HG02840 (cell line): ENCODE measurements at regions not wholly inside any gene's neighbourhood (a gene's known extent, or its start where the extent isn't known, plus 50 kb on each side); places are given as distances from the start of the nearest gene placed in this dataset.
"Not testable (repeated sequence)": the region's sequence is repeated elsewhere in the genome, so short reads cannot be mapped to it uniquely, and the experiment has no call there.

Experiments used
- ATAC-seq: cut with Tn5 transposase; IDR thresholded peaks from one replicate; pipeline ENCODE4 v1.9.1; 2021; ENCODE audit warnings: mild to moderate bottlenecking, moderate library complexity, moderate number of reproducible peaks; ENCODE audit not compliant: unreplicated experiment, low FRiP score

- no peak for ATAC-seq
Measured at GRCh38 chr10:64515970-64516699, 994.9 kb downstream of the REEP3 start.

GRCh38 chr10:64518456-64518855 lies 997.3 kb downstream of the REEP3 start:
- no peak for ATAC-seq

GRCh38 chr10:64519427-64519826 lies 998.2 kb downstream of the REEP3 start:
- no peak for ATAC-seq

GRCh38 chr10:64519831-64520230 lies 998.6 kb downstream of the REEP3 start:
- ATAC-seq: no peak

- ATAC-seq: no peak
Measured at GRCh38 chr10:64523065-64523759, 1002.0 kb downstream of the REEP3 start.

GRCh38 chr10:64528294-64529002 lies 1007.2 kb downstream of the REEP3 start:
- no peak for ATAC-seq

- no peak for ATAC-seq
Measured at GRCh38 chr10:64529003-64529350, 1007.8 kb downstream of the REEP3 start.

- ATAC-seq: no peak
Measured at GRCh38 chr10:64534616-64535015, 1013.4 kb downstream of the REEP3 start.

GRCh38 chr10:64535131-64535867 lies 1014.1 kb downstream of the REEP3 start:
- no peak for ATAC-seq

GRCh38 chr10:64537112-64537511 lies 1015.9 kb downstream of the REEP3 start:
- ATAC-seq: no peak

GRCh38 chr10:64537928-64538327 lies 1016.7 kb downstream of the REEP3 start:
- no peak for ATAC-seq

- ATAC-seq: no peak
Measured at GRCh38 chr10:64546073-64546472, 1024.9 kb downstream of the REEP3 start.

GRCh38 chr10:64547168-64547567 lies 1026.0 kb downstream of the REEP3 start:
- ATAC-seq: no peak

GRCh38 chr10:64555666-64556065 lies 1034.5 kb downstream of the REEP3 start:
- no peak for ATAC-seq

- no peak for ATAC-seq
Measured at GRCh38 chr10:64558094-64558835, 1037.1 kb downstream of the REEP3 start.

- ATAC-seq: no peak
Measured at GRCh38 chr10:64571056-64571455, 1049.9 kb downstream of the REEP3 start.

GRCh38 chr10:64573623-64574325 lies 1052.6 kb downstream of the REEP3 start:
- no peak for ATAC-seq

- ATAC-seq: no peak
Measured at GRCh38 chr10:64574371-64574770, 1053.2 kb downstream of the REEP3 start.

GRCh38 chr10:64576497-64576896 lies 1055.3 kb downstream of the REEP3 start:
- ATAC-seq: no peak

GRCh38 chr10:64578757-64579156 lies 1057.6 kb downstream of the REEP3 start:
- ATAC-seq: not testable (repeated sequence)
